Body of pancreas (tissue), 4 donors: ENCODE measurements at regions not wholly inside any gene's neighbourhood (a gene's known extent, or its start where the extent isn't known, plus 50 kb on each side); places are given as distances from the start of the nearest gene placed in this dataset.

ENCODE experiments used
- ATAC-seq: fragments of 150-250 bp; one replicate; pipeline ENCODE4 v1.9.1; 2016
- DNase-seq, 4 donors: peaks; one replicate each; pipeline ENCODE4 v3.0.0-alpha.2; 2019
- H3K27ac ChIP-seq, 4 donors: fragments of 200-600 bp; sonication (generic); 1 replicate in 3 of 4; 2 replicates in 1 of 4; pipeline versions ENCODE4 v1.5.1 to v1.6.1; 2016 to 2019; ENCODE audit warnings: mild to moderate bottlenecking in 1 of 4, mixed read lengths in 1 of 4, moderate library complexity in 1 of 4
- H3K27me3 ChIP-seq, 2 donors: fragments of 200-600 bp; sonication (generic); one replicate each; pipeline ENCODE4 v1.6.0; 2016; ENCODE audit warnings: mild to moderate bottlenecking in 1 of 2
- H3K36me3 ChIP-seq, 2 donors: fragments of 200-600 bp; sonication (generic); replicated peaks in 1 of 2; 2 replicates each; pipeline ENCODE4 v1.5.1; 2016; ENCODE audit warnings: low read depth in 2 of 2; ENCODE audit not compliant: insufficient read depth in 1 of 2
- H3K4me1 ChIP-seq: fragments of 200-600 bp; sonication (generic); one replicate; pipeline ENCODE4 v1.6.0; 2016
- H3K4me3 ChIP-seq, 2 donors: fragments of 200-600 bp; sonication (generic); 1 replicate in 1 of 2; 2 replicates in 1 of 2; pipeline ENCODE4 v1.5.1; 2016 to 2019
- H3K9me3 ChIP-seq, 3 donors: fragments of 200-600 bp; sonication (generic); 1 replicate in 2 of 3; 2 replicates in 1 of 3; pipeline ENCODE4 v1.5.1; 2016
- POLR2A ChIP-seq, 3 donors: fragments of 450-650 bp; IDR thresholded peaks; one replicate each; pipeline ENCODE4 v1.6.1; 2016; ENCODE audit warnings: antibody characterized with exemption in 3 of 3, mild to moderate bottlenecking in 2 of 3
- WGBS, 2 donors: methylation state at CpG; one replicate each; pipeline ENCODE4 v1.1.5; 2017; 5-methylcytosine and 5-hydroxymethylcytosine counted together
- intact Hi-C: fragments of 100-400 bp; cut with DNase I; formaldehyde crosslinking; loops from one replicate; pipeline ENCODE4 v1.15.1; 2023
- TF ChIP-seq, protein P1 (sequence below), 7 experiments: fragments of 450-650 bp in 4 of 7; fragments of 200-600 bp in 3 of 7; sonication (generic) in 3 of 7; IDR thresholded peaks; one replicate each; pipeline ENCODE4 v1.5.1; 2016 to 2019; ENCODE audit warnings: antibody characterized with exemption in 7 of 7

DNA sequence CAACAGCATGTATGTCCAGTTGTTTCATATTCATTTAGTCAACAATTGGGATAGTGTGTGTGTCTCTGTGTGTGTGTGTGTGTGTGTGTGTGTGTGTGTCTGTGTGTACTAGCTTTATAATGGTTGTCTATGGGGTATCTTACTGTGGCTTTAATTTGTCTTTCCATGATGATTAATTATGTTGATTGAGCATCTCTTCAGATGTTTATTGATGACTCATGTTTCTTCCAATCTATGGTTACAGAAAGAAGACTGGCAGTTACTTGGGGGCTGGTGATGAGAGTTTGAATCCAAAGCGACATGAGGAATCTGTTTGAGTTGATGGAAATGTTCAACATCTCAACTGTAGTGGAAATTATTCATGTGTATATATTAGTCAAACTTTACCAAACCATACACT lies 440.1 kb downstream of the ZNF385D start:
- Histone ChIP-seq H3K4me1 (no peaks in the 10 kb centered on the region), H3K36me3 (no peaks in the 10 kb centered on the region), H3K9me3 (no peaks in the 10 kb centered on the region), H3K27ac (no peak overlapping the region), H3K4me3 (no peak overlapping the region), H3K27me3 (no peaks in the 10 kb centered on the region)
- intact Hi-C loops: no loop called here
- DNase-seq (no peak), ATAC-seq (no peak)
- TF ChIP-seq POLR2A (IDR thresholded peaks at IDR 0.05): no peak
- TF ChIP-seq, protein P1, sequence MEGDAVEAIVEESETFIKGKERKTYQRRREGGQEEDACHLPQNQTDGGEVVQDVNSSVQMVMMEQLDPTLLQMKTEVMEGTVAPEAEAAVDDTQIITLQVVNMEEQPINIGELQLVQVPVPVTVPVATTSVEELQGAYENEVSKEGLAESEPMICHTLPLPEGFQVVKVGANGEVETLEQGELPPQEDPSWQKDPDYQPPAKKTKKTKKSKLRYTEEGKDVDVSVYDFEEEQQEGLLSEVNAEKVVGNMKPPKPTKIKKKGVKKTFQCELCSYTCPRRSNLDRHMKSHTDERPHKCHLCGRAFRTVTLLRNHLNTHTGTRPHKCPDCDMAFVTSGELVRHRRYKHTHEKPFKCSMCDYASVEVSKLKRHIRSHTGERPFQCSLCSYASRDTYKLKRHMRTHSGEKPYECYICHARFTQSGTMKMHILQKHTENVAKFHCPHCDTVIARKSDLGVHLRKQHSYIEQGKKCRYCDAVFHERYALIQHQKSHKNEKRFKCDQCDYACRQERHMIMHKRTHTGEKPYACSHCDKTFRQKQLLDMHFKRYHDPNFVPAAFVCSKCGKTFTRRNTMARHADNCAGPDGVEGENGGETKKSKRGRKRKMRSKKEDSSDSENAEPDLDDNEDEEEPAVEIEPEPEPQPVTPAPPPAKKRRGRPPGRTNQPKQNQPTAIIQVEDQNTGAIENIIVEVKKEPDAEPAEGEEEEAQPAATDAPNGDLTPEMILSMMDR (IDR thresholded peaks at IDR 0.05): no peak
- WGBS, 2 donors: 75% methylated on average over 1 of the region's 1 CpG

DNA sequence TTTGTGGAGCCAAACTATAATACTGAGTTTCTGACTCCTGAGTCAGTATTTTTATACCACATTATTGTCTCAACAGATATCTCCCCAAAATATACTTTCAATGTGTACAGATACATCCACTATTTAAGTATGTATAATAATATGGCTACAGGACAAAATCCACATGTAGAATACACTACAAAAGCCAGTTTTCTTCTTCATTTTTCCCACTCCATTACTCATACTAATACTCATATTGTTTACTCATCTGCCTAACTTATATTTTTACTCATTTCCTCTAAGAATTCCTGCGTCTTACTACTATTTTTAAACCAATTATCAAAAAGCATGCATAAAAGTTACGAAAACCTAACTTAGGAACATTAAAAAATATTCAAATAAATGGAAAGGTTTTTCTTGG lies 440.8 kb downstream of the ZNF385D start:
- ATAC-seq (no peak), DNase-seq (no peak)
- intact Hi-C loops: no loop called here
- no peaks in the 10 kb centered on the region for H3K9me3 ChIP-seq
- 51 to 54% methylated on average over 2 of the region's 2 CpGs for WGBS, 2 donors
- no peaks in the 10 kb centered on the region for H3K4me1 ChIP-seq
- TF ChIP-seq POLR2A (IDR thresholded peaks at IDR 0.05): no peak
- TF ChIP-seq, protein P1 (IDR thresholded peaks at IDR 0.05): no peak
- H3K27ac ChIP-seq: no peak overlapping the region
- no peaks in the 10 kb centered on the region for H3K27me3 ChIP-seq
- no peak overlapping the region for H3K4me3 ChIP-seq
- no peaks in the 10 kb centered on the region for H3K36me3 ChIP-seq

DNA sequence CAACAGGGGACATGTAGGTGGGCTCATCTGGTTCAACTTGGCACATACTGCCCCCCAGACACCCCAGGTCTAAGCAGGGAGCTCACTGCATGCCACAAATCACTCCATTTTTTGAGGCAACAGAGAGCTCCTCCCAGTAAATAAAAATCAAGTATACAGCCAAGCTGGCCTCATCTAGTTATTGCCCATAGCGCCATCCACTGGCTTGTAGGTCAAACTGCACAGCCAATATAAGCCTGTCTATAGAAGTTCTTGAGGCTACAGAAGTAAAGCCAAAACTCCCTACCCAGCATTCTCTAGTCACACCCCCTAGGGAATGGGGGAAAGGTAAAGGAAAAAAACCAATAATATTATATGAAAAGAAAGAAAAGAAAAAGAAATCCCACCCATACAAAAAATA lies 453.7 kb downstream of the ZNF385D start:
- Histone ChIP-seq H3K9me3 (peaks cover 0 to 5% (median 0%) of the 10 kb centered on the region in 3 donors), H3K4me3 (no peak overlapping the region), H3K4me1 (no peaks in the 10 kb centered on the region), H3K27ac (no peak overlapping the region), H3K36me3 (no peaks in the 10 kb centered on the region), H3K27me3 (no peaks in the 10 kb centered on the region)
- intact Hi-C loops: no loop called here
- TF ChIP-seq POLR2A (IDR thresholded peaks at IDR 0.05): no peak
- TF ChIP-seq, protein P1 (IDR thresholded peaks at IDR 0.05): no peak
- 18 to 42% methylated on average over 1 of the region's 1 CpG for WGBS, 2 donors
- no peak for DNase-seq
- no peak for ATAC-seq

DNA sequence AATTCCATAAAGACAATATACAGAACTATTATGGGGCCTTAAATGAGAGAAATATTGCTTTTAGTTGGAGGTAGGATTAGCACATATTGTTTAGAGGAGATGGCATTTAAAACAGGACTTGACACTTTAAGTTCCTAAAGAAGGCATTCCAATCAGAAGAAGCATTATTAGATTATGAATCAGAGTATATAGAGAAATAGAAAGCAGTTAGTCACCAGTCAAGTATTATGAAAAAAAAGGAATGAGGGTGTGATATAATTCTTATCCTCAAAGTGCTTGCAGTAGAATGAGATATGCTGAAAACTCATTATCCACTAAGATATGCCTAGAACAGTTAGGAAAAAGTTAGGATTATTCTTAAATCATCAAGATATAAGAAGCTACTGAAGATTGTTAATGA lies 456.2 kb downstream of the ZNF385D start:
- DNase-seq (no peak), ATAC-seq (no peak)
- no peaks in the 10 kb centered on the region for H3K4me1 ChIP-seq
- peaks cover 0 to 5% (median 0%) of the 10 kb centered on the region in 3 donors for H3K9me3 ChIP-seq
- no peaks in the 10 kb centered on the region for H3K36me3 ChIP-seq
- H3K27ac ChIP-seq: no peak overlapping the region
- H3K27me3 ChIP-seq: no peaks in the 10 kb centered on the region
- TF ChIP-seq, protein P1 (IDR thresholded peaks at IDR 0.05): no peak
- no peak for TF ChIP-seq POLR2A (IDR thresholded peaks at IDR 0.05)
- intact Hi-C loops: no loop called here
- H3K4me3 ChIP-seq: no peak overlapping the region

DNA sequence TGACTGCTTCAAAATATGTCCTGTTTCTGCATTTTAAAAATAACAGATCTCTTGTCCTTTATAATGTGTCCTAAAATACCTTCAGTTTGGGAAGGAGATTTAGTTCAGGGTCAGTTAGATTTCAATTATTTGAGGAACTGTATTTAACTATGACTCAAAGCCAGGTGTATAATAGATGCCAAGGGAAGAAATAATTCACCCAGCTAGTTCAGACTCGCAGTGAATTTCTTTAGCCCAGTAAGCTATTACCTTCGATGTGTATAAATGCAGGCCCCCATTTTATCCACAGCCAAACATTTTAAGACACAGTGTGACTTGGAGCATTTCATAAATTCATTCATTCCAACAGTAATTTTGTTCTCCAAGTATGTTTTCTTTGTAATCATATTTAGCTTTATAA lies 458.0 kb downstream of the ZNF385D start:
- Histone ChIP-seq H3K27ac (no peak overlapping the region), H3K4me1 (no peaks in the 10 kb centered on the region), H3K36me3 (no peaks in the 10 kb centered on the region), H3K4me3 (no peak overlapping the region), H3K27me3 (no peaks in the 10 kb centered on the region), H3K9me3 (peaks cover 0 to 5% (median 0%) of the 10 kb centered on the region in 3 donors)
- intact Hi-C loops: no loop called here
- no peak for TF ChIP-seq POLR2A (IDR thresholded peaks at IDR 0.05)
- TF ChIP-seq, protein P1 (IDR thresholded peaks at IDR 0.05): no peak
- DNase-seq (no peak), ATAC-seq (no peak)
- 36 to 50% methylated on average over 2 of the region's 2 CpGs for WGBS, 2 donors
